ENCODE measurements at regions not wholly inside any gene's neighbourhood (a gene's known extent, or its start where the extent isn't known, plus 50 kb on each side); places are given as distances from the start of the nearest gene placed in this dataset.

DNA sequence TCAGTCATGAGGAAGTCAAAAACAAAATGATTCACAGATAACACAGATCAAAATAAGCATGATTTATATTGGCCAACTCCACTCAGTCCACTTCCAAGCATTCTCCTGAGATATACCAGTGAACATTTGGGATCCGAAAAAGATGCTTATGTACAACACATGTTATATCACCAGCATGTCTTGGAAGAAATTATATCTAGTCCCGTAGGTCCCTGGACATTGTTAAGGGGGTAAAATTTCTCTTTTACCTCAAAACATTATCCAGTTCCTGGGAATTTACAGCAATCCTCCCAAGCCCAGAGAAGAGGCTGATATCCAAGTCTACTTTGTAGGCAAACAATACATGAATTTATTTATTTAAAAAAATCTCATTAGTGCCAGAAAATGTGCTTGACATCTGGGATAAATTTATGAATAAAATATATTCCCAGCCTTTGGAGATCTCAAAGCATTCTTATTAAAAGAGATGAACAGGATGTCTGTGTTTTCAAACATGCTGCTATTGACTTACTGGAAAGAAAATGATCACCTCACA, 582.2 kb upstream of the ZWINT start:
- ChIA-PET CTCF (no interaction called here), POLR2A (no interaction called here)
- Histone ChIP-seq H3K79me2 (ENCODE audit: control insufficient read depth, insufficient read depth, low read length) (no peaks in the 10 kb centered on the region), H3K9ac (ENCODE audit: low read length) (no peak overlapping the region), H2AFZ (ENCODE audit: insufficient read depth, low read depth, low read length, poor library complexity, severe bottlenecking) (no peak overlapping the region), H3K4me3 (ENCODE audit: control extremely low read depth in 1 of 5, extremely low read depth in 1 of 5, insufficient read depth in 1 of 5, low read depth in 2 of 5, low read length in 4 of 5) (no peak overlapping the region), H3K27ac (ENCODE audit: low read length in 2 of 2) (no peak overlapping the region), H3K36me3 (replicated peaks in 1 of 2; ENCODE audit: control extremely low read depth in 1 of 2, control insufficient read depth in 1 of 2, extremely low read depth in 1 of 2, insufficient read depth in 2 of 2, low read length in 1 of 2) (no peaks in the 10 kb centered on the region), H3K4me2 (replicated peaks; ENCODE audit: low read depth, low read length, poor library complexity, severe bottlenecking) (no peak overlapping the region), H3K27me3 (replicated peaks in 1 of 4; ENCODE audit: control extremely low read depth in 1 of 4, control insufficient read depth in 3 of 4, insufficient read depth in 4 of 4, low read length in 3 of 4) (no peaks in the 10 kb centered on the region), H4K20me1 (ENCODE audit: control insufficient read depth, insufficient read depth, low read length, poor library complexity, severe bottlenecking) (no peaks in the 10 kb centered on the region), H3K9me3 (ENCODE audit: control extremely low read depth in 1 of 3, control insufficient read depth in 2 of 3, insufficient read depth in 1 of 3, low read length in 2 of 3) (no peaks in the 10 kb centered on the region), H3K4me1 (ENCODE audit: control insufficient read depth in 2 of 2, insufficient read depth in 2 of 2, low read length in 2 of 2) (no peaks in the 10 kb centered on the region)
- no peaks in the 10 kb centered on the region for H3K27me3 Mint-ChIP-seq
- H3K27ac Mint-ChIP-seq, result no peak overlapping the region
- no peaks in the 10 kb centered on the region for H3K4me1 Mint-ChIP-seq
- no peaks in the 10 kb centered on the region for H3K9me3 Mint-ChIP-seq (ENCODE audit: insufficient read depth)
- H3K4me3 Mint-ChIP-seq, result no peak overlapping the region
- no peak for DNase-seq
- intact Hi-C loops (cut with micrococcal nuclease), result no loop called here
- no CpG with 5 or more reads among the region's 2 CpGs for WGBS (ENCODE audit: insufficient coverage)
- TF ChIP-seq EZH2 (IDR thresholded peaks at IDR 0.05; ENCODE audit: borderline replicate concordance, insufficient read depth, low read depth, low read length, poor library complexity, severe bottlenecking), result no peak
- TF ChIP-seq, protein P1, sequence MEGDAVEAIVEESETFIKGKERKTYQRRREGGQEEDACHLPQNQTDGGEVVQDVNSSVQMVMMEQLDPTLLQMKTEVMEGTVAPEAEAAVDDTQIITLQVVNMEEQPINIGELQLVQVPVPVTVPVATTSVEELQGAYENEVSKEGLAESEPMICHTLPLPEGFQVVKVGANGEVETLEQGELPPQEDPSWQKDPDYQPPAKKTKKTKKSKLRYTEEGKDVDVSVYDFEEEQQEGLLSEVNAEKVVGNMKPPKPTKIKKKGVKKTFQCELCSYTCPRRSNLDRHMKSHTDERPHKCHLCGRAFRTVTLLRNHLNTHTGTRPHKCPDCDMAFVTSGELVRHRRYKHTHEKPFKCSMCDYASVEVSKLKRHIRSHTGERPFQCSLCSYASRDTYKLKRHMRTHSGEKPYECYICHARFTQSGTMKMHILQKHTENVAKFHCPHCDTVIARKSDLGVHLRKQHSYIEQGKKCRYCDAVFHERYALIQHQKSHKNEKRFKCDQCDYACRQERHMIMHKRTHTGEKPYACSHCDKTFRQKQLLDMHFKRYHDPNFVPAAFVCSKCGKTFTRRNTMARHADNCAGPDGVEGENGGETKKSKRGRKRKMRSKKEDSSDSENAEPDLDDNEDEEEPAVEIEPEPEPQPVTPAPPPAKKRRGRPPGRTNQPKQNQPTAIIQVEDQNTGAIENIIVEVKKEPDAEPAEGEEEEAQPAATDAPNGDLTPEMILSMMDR (IDR thresholded peaks at IDR 0.05), result no peak
- ATAC-seq (ENCODE audit: low read depth), result no peak

DNA sequence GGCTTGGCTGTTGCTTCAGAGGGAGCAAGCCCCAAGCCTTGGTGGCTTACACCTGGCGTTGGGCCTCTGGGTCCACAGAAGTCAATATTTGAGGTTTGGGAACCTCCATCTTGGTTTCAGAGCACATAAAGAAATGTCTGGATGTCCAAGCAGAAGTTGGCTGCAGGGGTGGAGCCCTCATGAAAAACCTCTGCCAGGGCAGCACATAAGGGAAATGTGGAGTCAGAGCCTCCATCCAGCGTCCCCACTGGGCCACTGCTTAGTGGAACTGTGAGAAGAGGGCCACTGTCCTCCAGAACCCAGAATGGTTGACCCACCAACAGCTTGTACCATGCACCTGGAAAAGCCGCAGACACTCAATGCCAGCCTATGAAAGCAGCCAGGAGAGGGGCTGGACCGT, 573.5 kb upstream of the ZWINT start:
- no peaks in the 10 kb centered on the region for H4K20me1 ChIP-seq (ENCODE audit: control insufficient read depth, insufficient read depth, low read length, poor library complexity, severe bottlenecking)
- no peaks in the 10 kb centered on the region for H3K79me2 ChIP-seq (ENCODE audit: control insufficient read depth, insufficient read depth, low read length)
- no peak for TF ChIP-seq EZH2 (IDR thresholded peaks at IDR 0.05; ENCODE audit: borderline replicate concordance, insufficient read depth, low read depth, low read length, poor library complexity, severe bottlenecking)
- TF ChIP-seq, protein P1 (IDR thresholded peaks at IDR 0.05), result no peak
- DNase-seq (no peak), ATAC-seq (ENCODE audit: low read depth) (no peak)
- WGBS (ENCODE audit: insufficient coverage), result 85% methylated on average over 3 of the region's 4 CpGs
- peaks cover 1 to 9% (median 6%) of the 10 kb centered on the region in 3 donors for H3K9me3 ChIP-seq (ENCODE audit: control extremely low read depth in 1 of 3, control insufficient read depth in 2 of 3, insufficient read depth in 1 of 3, low read length in 2 of 3)
- H3K27me3 Mint-ChIP-seq, result no peaks in the 10 kb centered on the region
- no peaks in the 10 kb centered on the region for H3K4me1 ChIP-seq (ENCODE audit: control insufficient read depth in 2 of 2, insufficient read depth in 2 of 2, low read length in 2 of 2)
- H3K4me3 Mint-ChIP-seq, result no peak overlapping the region
- H3K27ac Mint-ChIP-seq, result no peak overlapping the region
- no peaks in the 10 kb centered on the region for H3K27me3 ChIP-seq (replicated peaks in 1 of 4; ENCODE audit: control extremely low read depth in 1 of 4, control insufficient read depth in 3 of 4, insufficient read depth in 4 of 4, low read length in 3 of 4)
- ChIA-PET POLR2A (no interaction called here), CTCF (no interaction called here)
- H3K4me2 ChIP-seq (replicated peaks; ENCODE audit: low read depth, low read length, poor library complexity, severe bottlenecking), result no peak overlapping the region
- H2AFZ ChIP-seq (ENCODE audit: insufficient read depth, low read depth, low read length, poor library complexity, severe bottlenecking), result no peak overlapping the region
- H3K9me3 Mint-ChIP-seq (ENCODE audit: insufficient read depth), result peaks cover 9% of the 10 kb centered on the region
- H3K9ac ChIP-seq (ENCODE audit: low read length), result no peak overlapping the region
- intact Hi-C loops (cut with micrococcal nuclease), result no loop called here
- no peak overlapping the region for H3K27ac ChIP-seq (ENCODE audit: low read length in 2 of 2)
- H3K36me3 ChIP-seq (replicated peaks in 1 of 2; ENCODE audit: control extremely low read depth in 1 of 2, control insufficient read depth in 1 of 2, extremely low read depth in 1 of 2, insufficient read depth in 2 of 2, low read length in 1 of 2), result no peaks in the 10 kb centered on the region
- no peak overlapping the region for H3K4me3 ChIP-seq (ENCODE audit: control extremely low read depth in 1 of 5, extremely low read depth in 1 of 5, insufficient read depth in 1 of 5, low read depth in 2 of 5, low read length in 4 of 5)
- H3K4me1 Mint-ChIP-seq, result no peaks in the 10 kb centered on the region
